ENCODE measurements at regions not wholly inside any gene's neighbourhood (a gene's known extent, or its start where the extent isn't known, plus 50 kb on each side); places are given as distances from the start of the nearest gene placed in this dataset.

DNA sequence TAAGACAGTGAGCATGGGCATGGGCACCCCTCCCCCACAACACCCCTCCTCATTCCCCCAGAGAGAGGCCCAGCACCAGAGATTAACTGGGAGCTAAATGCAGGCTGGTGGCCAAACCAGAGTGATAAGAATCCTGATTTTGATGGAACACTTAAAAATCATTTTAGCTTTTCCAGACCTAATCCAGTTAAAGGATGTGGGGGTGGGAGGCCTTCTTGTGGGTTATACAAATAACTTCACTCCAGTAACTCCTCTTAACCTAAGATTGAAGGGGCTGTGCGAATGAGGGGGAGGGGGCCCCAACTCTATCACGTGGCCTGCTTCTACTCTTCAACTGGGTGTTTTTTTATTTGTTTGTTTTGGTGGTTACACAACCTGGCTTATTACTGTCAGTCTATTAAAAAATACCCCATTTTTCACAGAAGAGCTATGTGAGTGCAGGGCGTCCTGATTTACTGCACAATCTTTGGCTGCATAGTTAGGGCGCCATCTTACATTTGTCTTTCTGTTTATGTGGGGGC is 398.1 kb upstream of the LYPLAL1 start:
- TF ChIP-seq POLR2A (IDR thresholded peaks at IDR 0.05; ENCODE audit: extremely low read depth, insufficient read length) (no peak), MYC (IDR thresholded peaks at IDR 0.05; ENCODE audit: low read depth, low read length) (no peak)
- TF ChIP-seq, protein P1, sequence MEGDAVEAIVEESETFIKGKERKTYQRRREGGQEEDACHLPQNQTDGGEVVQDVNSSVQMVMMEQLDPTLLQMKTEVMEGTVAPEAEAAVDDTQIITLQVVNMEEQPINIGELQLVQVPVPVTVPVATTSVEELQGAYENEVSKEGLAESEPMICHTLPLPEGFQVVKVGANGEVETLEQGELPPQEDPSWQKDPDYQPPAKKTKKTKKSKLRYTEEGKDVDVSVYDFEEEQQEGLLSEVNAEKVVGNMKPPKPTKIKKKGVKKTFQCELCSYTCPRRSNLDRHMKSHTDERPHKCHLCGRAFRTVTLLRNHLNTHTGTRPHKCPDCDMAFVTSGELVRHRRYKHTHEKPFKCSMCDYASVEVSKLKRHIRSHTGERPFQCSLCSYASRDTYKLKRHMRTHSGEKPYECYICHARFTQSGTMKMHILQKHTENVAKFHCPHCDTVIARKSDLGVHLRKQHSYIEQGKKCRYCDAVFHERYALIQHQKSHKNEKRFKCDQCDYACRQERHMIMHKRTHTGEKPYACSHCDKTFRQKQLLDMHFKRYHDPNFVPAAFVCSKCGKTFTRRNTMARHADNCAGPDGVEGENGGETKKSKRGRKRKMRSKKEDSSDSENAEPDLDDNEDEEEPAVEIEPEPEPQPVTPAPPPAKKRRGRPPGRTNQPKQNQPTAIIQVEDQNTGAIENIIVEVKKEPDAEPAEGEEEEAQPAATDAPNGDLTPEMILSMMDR (IDR thresholded peaks at IDR 0.05; ENCODE audit: low read depth, low read length) = no peak
- TF ChIP-seq, protein P2, sequence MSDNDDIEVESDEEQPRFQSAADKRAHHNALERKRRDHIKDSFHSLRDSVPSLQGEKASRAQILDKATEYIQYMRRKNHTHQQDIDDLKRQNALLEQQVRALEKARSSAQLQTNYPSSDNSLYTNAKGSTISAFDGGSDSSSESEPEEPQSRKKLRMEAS (IDR thresholded peaks at IDR 0.05; ENCODE audit: low read depth, low read length) = no peak

Measured in NB4 (cell line).